T-helper 1 cell treated with Interleukin-12 subunit alpha and Interleukin-12 subunit beta and Interleukin-4 antibody, amounts not matched to agents 30 ng/mL and 1 ng/mL, for 36 hours (primary cell): ENCODE measurements at regions not wholly inside any gene's neighbourhood (a gene's known extent, or its start where the extent isn't known, plus 50 kb on each side); places are given as distances from the start of the nearest gene placed in this dataset.

Source experiments
- intact Hi-C: fragments of 100-400 bp; cut with micrococcal nuclease; formaldehyde crosslinking; loops from one replicate; pipeline ENCODE4 v1.15.1; 2024

- intact Hi-C loops, result no loop called here
Measured at GRCh38 chr22:27671413-27671935, 130.1 kb downstream of the MN1 start.

- intact Hi-C loops, result no loop called here
Measured at GRCh38 chr22:27672721-27673418, 128.7 kb downstream of the MN1 start.

GRCh38 chr22:27673839-27674238 lies 127.7 kb downstream of the MN1 start:
- intact Hi-C loops, result no loop called here

- intact Hi-C loops, result no loop called here
Measured at GRCh38 chr22:27674261-27674923, 127.2 kb downstream of the MN1 start.

GRCh38 chr22:27676545-27677213 lies 124.9 kb downstream of the MN1 start:
- intact Hi-C loops, result no loop called here

- intact Hi-C loops, result no loop called here
Measured at GRCh38 chr22:27677905-27678458, 123.6 kb downstream of the MN1 start.

- intact Hi-C loops, result no loop called here
Measured at GRCh38 chr22:27679176-27679575, 122.4 kb downstream of the MN1 start.

- intact Hi-C loops, result no loop called here
Measured at GRCh38 chr22:27679693-27680488, 121.7 kb downstream of the MN1 start.

- intact Hi-C loops, result no loop called here
Measured at GRCh38 chr22:27680636-27681035, 120.9 kb downstream of the MN1 start.

- intact Hi-C loops, result no loop called here
Measured at GRCh38 chr22:27681037-27681436, 120.5 kb downstream of the MN1 start.

GRCh38 chr22:27682437-27682836 lies 119.1 kb downstream of the MN1 start:
- intact Hi-C loops, result no loop called here

- intact Hi-C loops, result no loop called here
Measured at GRCh38 chr22:27684901-27685300, 116.7 kb downstream of the MN1 start.

GRCh38 chr22:27685515-27685914 lies 116.0 kb downstream of the MN1 start:
- intact Hi-C loops, result no loop called here

- intact Hi-C loops, result no loop called here
Measured at GRCh38 chr22:27685970-27686369, 115.6 kb downstream of the MN1 start.

GRCh38 chr22:27686534-27686933 lies 115.0 kb downstream of the MN1 start:
- intact Hi-C loops, result no loop called here

GRCh38 chr22:27687984-27688545 lies 113.5 kb downstream of the MN1 start:
- intact Hi-C loops, result no loop called here

- intact Hi-C loops, result no loop called here
Measured at GRCh38 chr22:27689664-27690063, 111.9 kb downstream of the MN1 start.

- intact Hi-C loops, result no loop called here
Measured at GRCh38 chr22:27690599-27690998, 111.0 kb downstream of the MN1 start.

- intact Hi-C loops, result no loop called here
Measured at GRCh38 chr22:27692243-27692642, 109.3 kb downstream of the MN1 start.

GRCh38 chr22:27695925-27696324 lies 105.6 kb downstream of the MN1 start:
- intact Hi-C loops, result no loop called here

- intact Hi-C loops, result no loop called here
Measured at GRCh38 chr22:27697888-27698287, 103.7 kb downstream of the MN1 start.
